Tibial artery (tissue), 4 donors: ENCODE measurements at regions not wholly inside any gene's neighbourhood (a gene's known extent, or its start where the extent isn't known, plus 50 kb on each side); places are given as distances from the start of the nearest gene placed in this dataset.

Experiments used
- DNase-seq, 2 donors: peaks; one replicate each; pipeline ENCODE4 v3.0.0-alpha.2; 2019
- H3K27ac ChIP-seq, 2 donors: fragments of 200-600 bp; sonication (generic) in 1 of 2; 1 replicate in 1 of 2; 2 replicates in 1 of 2; pipeline ENCODE4 v1.5.1; 2018 to 2019; ENCODE audit warnings: mild to moderate bottlenecking in 1 of 2
- H3K27me3 ChIP-seq, 2 donors: fragments of 200-600 bp; sonication (generic) in 1 of 2; one replicate each; pipeline versions ENCODE4 v1.5.1 to v1.6.0; 2016 to 2019
- H3K36me3 ChIP-seq, 3 donors: fragments of 200-600 bp; sonication (generic) in 2 of 3; one replicate each; pipeline ENCODE4 v1.5.1; 2016 to 2019; ENCODE audit warnings: mild to moderate bottlenecking in 2 of 3
- H3K4me1 ChIP-seq, 4 donors: fragments of 200-600 bp; sonication (generic) in 2 of 4; 1 replicate in 3 of 4; 2 replicates in 1 of 4; pipeline ENCODE4 v1.5.1; 2016 to 2019
- H3K4me3 ChIP-seq, 2 donors: fragments of 200-600 bp; sonication (generic) in 1 of 2; 1 replicate in 1 of 2; 2 replicates in 1 of 2; pipeline ENCODE4 v1.5.1; 2018 to 2019; ENCODE audit warnings: mild to moderate bottlenecking in 2 of 2
- H3K9me3 ChIP-seq, 3 donors: fragments of 200-600 bp; sonication (generic) in 1 of 3; one replicate each; pipeline ENCODE4 v1.5.1; 2016 to 2019
- CTCF ChIP-seq, 2 experiments: fragments of 200-600 bp in 1 of 2; fragments of 450-650 bp in 1 of 2; IDR thresholded peaks; one replicate each; pipeline ENCODE4 v1.5.1; 2017 to 2019; ENCODE audit warnings: antibody characterized with exemption in 2 of 2, mild to moderate bottlenecking in 1 of 2, moderate library complexity in 1 of 2
- intact Hi-C: fragments of 100-400 bp; cut with DNase I; formaldehyde crosslinking; loops from one replicate; pipeline ENCODE4 v1.15.0; 2023; ENCODE audit warnings: low total_unique reads

- no peak for TF ChIP-seq CTCF (IDR thresholded peaks at IDR 0.05)
- no peaks in the 10 kb centered on the region for H3K9me3 ChIP-seq
- H3K4me1 ChIP-seq, result peaks cover 0 to 7% (median 0%) of the 10 kb centered on the region in 4 donors
- H3K27me3 ChIP-seq, result no peaks in the 10 kb centered on the region
- H3K4me3 ChIP-seq, result no peak overlapping the region
- no peak overlapping the region for H3K27ac ChIP-seq
- DNase-seq, result no peak
- intact Hi-C loops, result no loop called here
- H3K36me3 ChIP-seq, result no peaks in the 10 kb centered on the region
Observed at GRCh38 chr2:150762571-150762970, 275.1 kb upstream of the RND3 start.

- intact Hi-C loops, result no loop called here
- no peak overlapping the region for H3K27ac ChIP-seq
- H3K27me3 ChIP-seq, result no peaks in the 10 kb centered on the region
- no peak for TF ChIP-seq CTCF (IDR thresholded peaks at IDR 0.05)
- no peak for DNase-seq
- H3K4me1 ChIP-seq, result peaks cover 0 to 7% (median 0%) of the 10 kb centered on the region in 4 donors
- H3K9me3 ChIP-seq, result no peaks in the 10 kb centered on the region
- no peaks in the 10 kb centered on the region for H3K36me3 ChIP-seq
- H3K4me3 ChIP-seq, result no peak overlapping the region
Observed at GRCh38 chr2:150759531-150759930, 272.1 kb upstream of the RND3 start.

- no peak for DNase-seq
- no peaks in the 10 kb centered on the region for H3K9me3 ChIP-seq
- intact Hi-C loops, result no loop called here
- no peak for TF ChIP-seq CTCF (IDR thresholded peaks at IDR 0.05)
- no peak overlapping the region for H3K27ac ChIP-seq
- no peaks in the 10 kb centered on the region for H3K27me3 ChIP-seq
- no peaks in the 10 kb centered on the region for H3K36me3 ChIP-seq
- peaks cover 0 to 7% (median 0%) of the 10 kb centered on the region in 4 donors for H3K4me1 ChIP-seq
- no peak overlapping the region for H3K4me3 ChIP-seq
Observed at GRCh38 chr2:150759106-150759505, 271.6 kb upstream of the RND3 start.

- Histone ChIP-seq H3K4me3 (no peak overlapping the region), H3K4me1 (no peaks in the 10 kb centered on the region), H3K27ac (no peak overlapping the region), H3K36me3 (no peaks in the 10 kb centered on the region), H3K9me3 (no peaks in the 10 kb centered on the region), H3K27me3 (no peaks in the 10 kb centered on the region)
- TF ChIP-seq CTCF (IDR thresholded peaks at IDR 0.05), result no peak
- intact Hi-C loops, result no loop called here
- DNase-seq, result no peak
Observed at GRCh38 chr2:150752229-150752628, 264.8 kb upstream of the RND3 start.

GRCh38 chr2:150750720-150751119 is 263.3 kb upstream of the RND3 start:
- Histone ChIP-seq H3K4me3 (no peak overlapping the region), H3K9me3 (no peaks in the 10 kb centered on the region), H3K27ac (no peak overlapping the region), H3K27me3 (no peaks in the 10 kb centered on the region), H3K4me1 (no peaks in the 10 kb centered on the region), H3K36me3 (no peaks in the 10 kb centered on the region)
- DNase-seq, result no peak
- no peak for TF ChIP-seq CTCF (IDR thresholded peaks at IDR 0.05)
- intact Hi-C loops, result no loop called here

GRCh38 chr2:150742094-150742493 is 254.6 kb upstream of the RND3 start:
- TF ChIP-seq CTCF (IDR thresholded peaks at IDR 0.05), result no peak
- intact Hi-C loops, result no loop called here
- no peaks in the 10 kb centered on the region for H3K27me3 ChIP-seq

More at GRCh38 chr2:150742094-150742493, 254.6 kb upstream of the RND3 start:
- no peak overlapping the region for H3K4me3 ChIP-seq
- no peak overlapping the region for H3K27ac ChIP-seq
- DNase-seq, result no peak
- H3K4me1 ChIP-seq, result no peaks in the 10 kb centered on the region
- no peaks in the 10 kb centered on the region for H3K9me3 ChIP-seq
- no peaks in the 10 kb centered on the region for H3K36me3 ChIP-seq
